BJ (cell line): ENCODE measurements at regions not wholly inside any gene's neighbourhood (a gene's known extent, or its start where the extent isn't known, plus 50 kb on each side); places are given as distances from the start of the nearest gene placed in this dataset.

ENCODE experiments used
- CTCF ChIA-PET: fragments of 350-600 bp; formaldehyde crosslinking; extraction: SDS; loops from one replicate; lab custom pipeline; 2021; ENCODE audit warnings: antibody characterized with exemption, inconsistent platforms; lab: Yijun Ruan, JAX
- POLR2A ChIA-PET: fragments of 300-600 bp; sonication (Branson Sonifier 250); formaldehyde crosslinking; extraction: SDS; loops from one replicate; lab custom pipeline; 2021; ENCODE audit warnings: antibody characterized with exemption; lab: Charles Lee
- DNase-seq: peaks from one replicate; pipeline ENCODE4 v3.0.0-alpha.2; 2011; ENCODE audit warnings: low read depth
- H3K27me3 ChIP-seq: 2 replicates; pipeline ENCODE4 v1.6.0; 2011; ENCODE audit warnings: low read length; ENCODE audit not compliant: control insufficient read depth, insufficient read depth
- H3K36me3 ChIP-seq: 2 replicates; pipeline ENCODE4 v1.5.1; 2011; ENCODE audit warnings: low read length; ENCODE audit not compliant: control insufficient read depth, insufficient read depth
- H3K4me3 ChIP-seq: 2 replicates; pipeline ENCODE4 v1.5.1; 2011; ENCODE audit warnings: low read depth, mild to moderate bottlenecking, control low read depth, low read length
- TF ChIP-seq, protein P1 (sequence below): IDR thresholded peaks from 2 replicates; pipeline ENCODE4 v1.5.1; 2011; ENCODE audit warnings: low read depth, mild to moderate bottlenecking, control low read depth, inconsistent platforms, low read length, moderate library complexity; ENCODE audit not compliant: insufficient read depth

DNA sequence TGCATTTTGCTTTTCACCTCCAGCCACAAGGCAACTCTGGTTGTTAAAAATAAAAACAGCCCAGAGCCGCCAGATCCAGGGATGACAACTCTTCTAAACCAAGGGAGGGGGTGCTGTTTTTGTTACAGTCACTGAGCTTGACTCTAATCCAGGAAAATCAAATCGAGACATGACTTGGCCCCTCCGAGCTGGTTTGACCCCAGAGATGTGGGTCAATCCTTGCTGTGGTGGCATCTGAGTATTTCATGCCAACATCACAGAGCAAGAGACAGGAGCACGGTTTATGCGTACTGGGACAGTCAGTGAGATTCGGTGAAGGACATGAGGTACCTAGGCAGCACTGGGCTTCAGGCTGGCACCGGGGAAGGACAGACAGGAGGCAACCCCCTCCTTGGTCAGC lies 88.8 kb upstream of the ZMIZ1 start:
- POLR2A ChIA-PET, result no interaction called here
- H3K27me3 ChIP-seq, result no peaks in the 10 kb centered on the region
- TF ChIP-seq, protein P1, sequence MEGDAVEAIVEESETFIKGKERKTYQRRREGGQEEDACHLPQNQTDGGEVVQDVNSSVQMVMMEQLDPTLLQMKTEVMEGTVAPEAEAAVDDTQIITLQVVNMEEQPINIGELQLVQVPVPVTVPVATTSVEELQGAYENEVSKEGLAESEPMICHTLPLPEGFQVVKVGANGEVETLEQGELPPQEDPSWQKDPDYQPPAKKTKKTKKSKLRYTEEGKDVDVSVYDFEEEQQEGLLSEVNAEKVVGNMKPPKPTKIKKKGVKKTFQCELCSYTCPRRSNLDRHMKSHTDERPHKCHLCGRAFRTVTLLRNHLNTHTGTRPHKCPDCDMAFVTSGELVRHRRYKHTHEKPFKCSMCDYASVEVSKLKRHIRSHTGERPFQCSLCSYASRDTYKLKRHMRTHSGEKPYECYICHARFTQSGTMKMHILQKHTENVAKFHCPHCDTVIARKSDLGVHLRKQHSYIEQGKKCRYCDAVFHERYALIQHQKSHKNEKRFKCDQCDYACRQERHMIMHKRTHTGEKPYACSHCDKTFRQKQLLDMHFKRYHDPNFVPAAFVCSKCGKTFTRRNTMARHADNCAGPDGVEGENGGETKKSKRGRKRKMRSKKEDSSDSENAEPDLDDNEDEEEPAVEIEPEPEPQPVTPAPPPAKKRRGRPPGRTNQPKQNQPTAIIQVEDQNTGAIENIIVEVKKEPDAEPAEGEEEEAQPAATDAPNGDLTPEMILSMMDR, result no peak
- no peaks in the 10 kb centered on the region for H3K36me3 ChIP-seq
- H3K4me3 ChIP-seq, result no peak overlapping the region
- DNase-seq, result no peak
- CTCF ChIA-PET, result no interaction called here

- no peak for DNase-seq
- no peaks in the 10 kb centered on the region for H3K27me3 ChIP-seq
- no peaks in the 10 kb centered on the region for H3K36me3 ChIP-seq
- CTCF ChIA-PET, result no interaction called here
- TF ChIP-seq, protein P1, result no peak
- no peak overlapping the region for H3K4me3 ChIP-seq
- POLR2A ChIA-PET, result no interaction called here
Measured at GRCh38 chr10:78980354-78980753, 88.4 kb upstream of the ZMIZ1 start.

DNA sequence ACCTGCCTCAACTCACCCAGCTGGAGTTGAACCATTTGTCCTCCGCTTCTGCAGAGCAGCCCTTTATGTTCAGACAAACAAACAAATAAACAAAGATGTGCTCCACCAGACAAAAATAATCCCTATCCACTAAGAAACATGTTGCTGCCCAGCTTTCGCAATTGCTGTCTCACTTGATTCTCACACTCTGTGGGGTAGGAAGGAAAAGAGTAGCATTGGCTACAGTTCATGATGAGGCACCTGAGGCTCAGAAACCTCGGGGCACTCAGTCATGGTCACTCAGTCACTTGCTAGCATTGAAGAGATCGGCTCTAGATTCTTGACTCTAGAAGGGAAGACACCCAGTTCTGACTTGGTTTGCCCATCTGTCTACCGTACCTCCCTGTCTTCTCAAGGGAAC lies 88.0 kb upstream of the ZMIZ1 start:
- no peaks in the 10 kb centered on the region for H3K36me3 ChIP-seq
- DNase-seq, result no peak
- TF ChIP-seq, protein P1, result no peak
- POLR2A ChIA-PET, result no interaction called here
- H3K27me3 ChIP-seq, result no peaks in the 10 kb centered on the region
- no peak overlapping the region for H3K4me3 ChIP-seq
- CTCF ChIA-PET, result no interaction called here

DNA sequence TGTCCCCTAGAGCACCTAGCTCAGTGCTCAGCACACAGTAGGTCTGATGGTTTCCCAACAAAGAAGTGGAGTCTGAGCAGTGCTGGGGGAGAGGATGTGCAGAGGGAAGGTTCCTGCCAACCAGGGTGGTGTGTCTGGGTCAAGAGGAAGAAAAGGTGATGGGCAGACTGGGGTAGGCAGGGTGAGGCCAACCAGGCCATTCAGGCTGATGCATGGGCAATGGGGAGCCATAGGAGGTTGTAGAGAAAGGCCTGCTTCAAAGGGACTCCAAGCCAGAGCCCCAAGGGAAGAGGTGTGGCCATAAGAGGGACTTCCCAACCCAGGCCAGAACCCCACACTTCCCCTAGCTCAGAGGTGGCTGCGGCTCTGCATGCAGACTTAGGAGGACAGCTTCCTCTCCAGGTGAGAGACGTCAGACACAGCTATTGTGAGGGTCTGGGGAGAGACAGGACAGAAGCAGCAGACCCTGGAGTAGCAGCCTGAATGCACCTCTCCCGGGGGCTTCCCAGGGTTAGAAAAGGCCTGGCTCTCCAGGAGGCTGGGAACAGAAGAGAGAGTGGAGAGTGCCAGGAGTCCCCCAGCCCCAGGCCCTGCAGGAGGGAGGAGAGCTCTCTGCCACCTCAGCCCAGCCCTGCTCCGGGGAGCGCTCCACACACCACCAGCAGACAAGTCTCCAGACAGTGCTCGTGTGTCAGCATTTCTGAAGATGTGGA lies 87.4 kb upstream of the ZMIZ1 start:
- H3K27me3 ChIP-seq, result no peaks in the 10 kb centered on the region
- no peaks in the 10 kb centered on the region for H3K36me3 ChIP-seq
- ChIA-PET CTCF (no interaction called here), POLR2A (no interaction called here)
- DNase-seq, result no peak
- TF ChIP-seq, protein P1, result no peak
- H3K4me3 ChIP-seq, result no peak overlapping the region

- ChIA-PET POLR2A (no interaction called here), CTCF (no interaction called here)
- H3K36me3 ChIP-seq, result no peaks in the 10 kb centered on the region
- H3K4me3 ChIP-seq, result no peak overlapping the region
- DNase-seq, result no peak
- no peaks in the 10 kb centered on the region for H3K27me3 ChIP-seq
- TF ChIP-seq, protein P1, result no peak
Measured at GRCh38 chr10:78981970-78982281, 86.8 kb upstream of the ZMIZ1 start.
